NCI-H2227 treated with DMSO at 0.1 percent for 48 hours (cell line): ENCODE measurements at regions not wholly inside any gene's neighbourhood (a gene's known extent, or its start where the extent isn't known, plus 50 kb on each side); places are given as distances from the start of the nearest gene placed in this dataset.

Experiments
- DNase-seq: peaks from one replicate; lab custom pipeline; 2025; lab: John Stamatoyannopoulos, UW

DNA sequence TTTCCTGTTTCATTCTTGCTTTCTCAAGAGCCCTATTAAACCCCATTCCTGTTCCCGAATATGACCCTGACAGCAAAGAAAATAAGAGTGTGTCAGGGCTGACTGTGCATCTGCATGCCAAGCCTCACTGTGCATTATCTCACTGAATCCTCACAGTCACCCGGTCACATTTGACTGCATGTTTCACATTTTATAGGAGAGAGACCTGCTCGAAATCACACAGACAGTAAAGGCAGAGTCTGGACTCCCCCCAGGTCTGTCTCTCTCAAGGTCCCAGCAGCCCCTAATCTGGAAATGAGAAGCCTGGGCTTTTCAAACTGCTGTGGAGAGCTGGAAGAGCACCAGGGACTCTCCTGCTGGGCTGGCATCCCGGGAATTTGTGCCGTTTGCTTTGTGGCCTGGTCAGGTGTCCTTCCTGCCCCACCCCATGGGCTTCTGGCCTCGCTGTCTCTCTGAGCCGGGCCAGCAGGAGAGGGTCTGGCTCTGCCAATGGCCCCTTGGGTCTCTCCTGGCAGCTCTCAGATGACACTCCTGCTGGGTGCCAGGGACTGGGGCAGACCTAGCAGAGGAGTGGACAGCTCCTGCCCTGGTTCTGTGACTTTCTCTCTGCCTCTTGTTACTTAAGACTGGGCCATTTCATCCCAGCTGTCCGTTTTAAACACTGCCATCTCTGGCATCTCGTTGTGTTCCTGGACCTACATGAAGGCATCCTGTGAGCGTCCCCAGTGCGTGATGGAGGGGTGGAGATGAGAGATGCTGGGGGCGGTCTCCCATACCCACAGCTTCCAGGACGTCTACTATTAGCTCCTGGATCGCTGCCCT lies 173.6 kb downstream of the ARHGAP12 start:
- DNase-seq = no peak

DNA sequence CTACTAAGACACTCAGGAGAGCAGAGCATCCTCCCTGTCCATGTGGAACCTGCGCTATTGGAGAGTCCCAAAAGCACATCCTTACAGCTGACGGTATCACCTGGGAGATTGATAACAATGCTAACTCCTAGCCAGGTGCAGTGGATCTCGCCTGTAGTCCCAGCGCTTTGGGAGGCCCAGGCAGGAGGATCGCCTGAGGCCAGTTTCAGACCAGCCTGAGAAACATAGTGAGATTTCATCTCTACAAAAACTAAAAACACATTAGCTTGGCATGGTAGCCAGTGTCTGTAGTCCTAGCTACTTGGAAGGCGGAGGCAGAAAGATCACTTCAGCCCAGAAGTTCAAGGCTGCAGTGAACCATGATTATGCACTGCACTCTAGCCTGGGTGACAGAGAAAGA lies 174.9 kb downstream of the ARHGAP12 start:
- DNase-seq = no peak

DNA sequence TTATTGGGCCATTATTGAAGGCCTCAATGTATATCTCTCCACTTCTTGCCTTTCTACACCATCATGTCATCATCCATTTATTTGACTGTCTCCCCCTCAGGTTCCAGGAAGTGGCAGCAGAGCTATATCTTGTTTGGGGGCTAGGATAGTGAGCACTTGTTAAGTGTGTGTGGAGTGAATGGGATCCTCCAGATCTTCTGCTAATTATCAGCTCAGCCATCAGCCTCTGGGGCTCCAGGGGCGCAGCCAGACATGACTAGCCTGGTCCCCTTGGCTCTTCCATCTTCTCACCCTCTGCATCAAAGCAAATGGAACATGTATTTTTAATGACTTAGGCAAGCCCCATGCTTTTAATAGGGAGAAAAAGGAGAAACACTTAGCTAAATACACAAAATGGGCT lies 176.5 kb downstream of the ARHGAP12 start:
- no peak for DNase-seq

DNA sequence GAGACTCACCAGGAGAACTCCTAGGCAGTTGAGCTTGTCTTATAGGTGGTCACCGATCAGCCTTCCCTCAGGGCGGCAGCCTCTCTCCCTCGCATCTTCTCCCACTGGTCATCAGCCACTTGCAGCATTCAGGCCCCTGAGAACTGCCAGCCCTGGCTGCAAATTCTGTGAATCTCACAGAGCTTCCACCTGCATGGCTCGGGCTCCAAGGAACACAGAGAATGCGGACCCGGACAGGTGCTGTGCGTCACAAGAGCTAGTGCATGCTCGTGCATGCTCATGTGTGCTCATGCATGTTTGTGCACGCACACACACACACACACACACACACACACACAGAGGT lies 176.9 kb downstream of the ARHGAP12 start:
- no peak for DNase-seq

DNA sequence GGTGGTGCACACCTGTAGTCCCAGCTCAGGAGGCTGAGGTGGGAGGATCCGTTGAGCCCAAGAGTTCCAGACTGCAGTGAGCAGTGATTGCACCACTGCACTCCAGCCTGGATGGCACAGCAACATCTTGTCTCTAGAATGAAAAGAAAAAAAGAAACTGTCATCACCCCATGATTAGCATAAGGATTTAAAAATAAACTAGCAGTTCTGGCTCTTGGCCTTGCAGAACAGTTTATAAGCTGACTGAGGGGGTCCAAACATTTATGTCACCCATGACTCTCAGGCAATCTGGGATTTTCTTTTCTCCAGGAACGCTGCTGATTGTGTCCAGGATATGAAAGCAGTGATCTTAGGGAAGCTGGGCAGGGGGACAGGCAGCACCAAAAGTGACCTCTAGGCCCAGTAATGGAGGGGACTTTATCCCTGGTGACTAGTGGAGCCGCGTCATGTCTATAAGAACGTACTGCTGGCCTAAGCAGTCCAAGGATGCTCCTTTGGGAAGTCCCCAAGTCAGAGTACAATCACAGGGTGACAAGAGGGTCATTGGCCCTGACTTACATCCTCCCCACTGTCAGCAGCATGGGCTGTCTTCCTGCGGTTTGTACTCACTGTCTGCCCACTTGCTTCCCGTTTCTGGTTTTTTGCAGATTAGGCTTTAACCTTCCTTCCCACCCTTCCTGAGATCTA lies 177.4 kb downstream of the ARHGAP12 start:
- DNase-seq = no peak

DNA sequence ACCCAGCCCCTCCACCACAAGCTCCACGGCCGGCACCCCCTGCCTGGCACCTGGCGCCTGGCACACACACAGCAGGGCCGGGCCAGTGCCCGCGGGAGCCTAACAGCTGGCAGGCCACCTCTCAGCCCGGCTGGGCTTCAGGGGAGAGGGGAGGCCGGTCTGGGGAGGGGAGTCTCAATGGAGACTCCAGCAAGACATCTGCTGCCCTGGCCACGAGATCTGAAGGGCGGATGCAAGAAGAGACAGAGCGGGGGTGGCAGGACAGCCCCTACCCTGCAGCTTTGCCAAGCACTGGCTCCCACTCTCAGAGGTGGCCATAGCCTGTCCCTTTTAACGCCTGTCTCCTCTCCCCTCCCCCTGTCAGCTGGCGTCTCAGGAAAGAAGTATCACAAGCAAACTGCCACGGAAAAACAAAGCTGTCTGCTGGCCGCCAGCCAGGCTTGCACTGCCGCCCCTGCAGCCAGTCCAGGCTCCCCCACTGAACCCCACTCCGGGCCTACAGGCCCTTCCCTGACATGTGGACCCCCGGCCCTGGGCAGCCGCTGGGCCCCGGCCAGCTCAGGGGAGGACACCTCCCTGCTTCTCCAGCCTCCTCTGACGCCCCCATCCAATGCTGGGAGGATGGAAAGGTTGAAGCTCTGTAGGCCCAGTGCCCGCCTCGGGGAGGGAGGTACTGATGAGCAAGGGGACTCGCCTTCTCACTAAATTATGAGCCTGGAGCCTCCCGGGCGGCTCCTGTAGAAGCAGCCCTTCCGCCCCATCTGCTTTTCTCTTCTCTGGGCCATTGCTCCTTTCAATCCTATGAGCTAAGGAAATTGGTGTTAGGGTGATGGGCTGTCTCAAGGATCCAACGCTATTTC lies 178.4 kb downstream of the ARHGAP12 start:
- DNase-seq = no peak

DNA sequence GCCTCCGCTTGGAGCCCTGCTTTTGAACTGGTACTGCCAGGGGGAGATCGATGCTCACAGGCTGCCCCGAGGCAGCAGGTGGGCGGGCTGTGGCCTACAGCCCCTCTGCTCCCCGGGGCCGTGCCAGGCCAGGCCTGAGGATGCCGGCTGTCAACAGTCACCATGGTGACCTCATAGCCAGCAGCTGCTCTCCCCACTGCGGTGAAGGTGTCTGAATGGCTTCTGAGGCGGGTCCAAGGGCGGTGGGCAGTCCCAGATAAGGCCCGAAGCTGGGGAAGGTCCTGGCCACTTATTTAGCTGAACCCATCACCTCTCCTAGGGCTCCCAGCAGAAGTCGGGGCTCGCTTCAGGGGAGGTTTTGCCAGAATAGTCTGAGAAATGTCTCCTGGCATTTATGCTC lies 179.3 kb downstream of the ARHGAP12 start:
- DNase-seq = no peak

GRCh38 chr10:31745612-31746376 lies 182.8 kb downstream of the ARHGAP12 start:
- DNase-seq = no peak

DNA sequence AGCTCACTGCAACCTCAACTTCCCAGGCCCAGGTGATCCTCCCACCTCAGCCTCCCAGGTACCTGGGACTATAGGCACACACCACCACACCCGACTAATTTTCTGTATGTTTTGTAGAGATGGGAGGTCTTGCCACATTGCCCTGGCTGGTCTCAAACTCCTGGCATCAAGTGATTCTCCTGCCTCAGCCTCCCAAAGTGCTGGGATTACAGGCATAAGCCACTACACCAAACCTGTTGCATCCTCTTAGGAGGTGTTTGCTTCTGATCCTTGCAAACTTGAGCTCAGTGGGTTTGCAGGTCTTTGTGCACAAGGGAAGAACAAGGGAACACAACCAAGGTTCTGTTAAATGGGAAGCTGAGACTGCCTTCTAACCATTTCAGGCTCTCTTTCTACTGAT lies 184.6 kb downstream of the ARHGAP12 start:
- DNase-seq = no peak

DNA sequence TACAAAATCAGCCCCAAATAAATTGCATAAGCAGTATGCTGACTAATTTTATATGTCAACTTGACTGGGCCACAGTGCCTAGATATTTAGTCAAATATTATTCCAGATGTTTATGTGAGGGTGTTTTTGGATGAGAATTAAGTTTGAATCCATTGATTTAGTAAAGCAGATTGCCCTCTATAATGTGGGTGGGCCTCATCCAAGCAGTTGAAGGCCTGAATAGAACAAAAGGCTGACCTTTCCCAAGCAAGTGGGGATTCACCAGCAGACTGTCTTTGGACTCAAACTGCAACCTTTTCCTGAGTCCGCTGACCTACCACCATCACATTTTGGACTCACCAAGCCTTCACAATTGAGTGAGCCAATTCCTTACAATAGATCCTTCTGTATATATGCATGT lies 186.4 kb downstream of the ARHGAP12 start:
- no peak for DNase-seq

DNA sequence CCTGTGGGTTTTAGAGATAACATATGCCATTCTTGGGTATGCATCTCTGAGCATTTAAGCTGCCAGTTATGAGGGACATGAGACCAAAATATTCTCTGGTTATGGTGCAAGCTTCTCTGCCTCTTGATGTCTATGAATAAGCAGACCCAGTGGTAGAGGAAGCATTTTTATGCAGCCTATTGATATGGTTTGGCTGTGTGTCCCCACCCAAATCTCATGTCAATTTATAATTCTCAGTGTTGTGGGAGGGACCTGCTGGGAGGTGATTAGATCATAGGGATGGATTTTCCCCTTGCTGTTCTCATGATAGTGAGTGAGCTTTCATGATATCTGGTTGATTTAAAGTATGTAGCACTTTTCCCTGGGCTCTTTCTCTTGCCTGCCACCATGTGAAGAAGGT lies 187.2 kb downstream of the ARHGAP12 start:
- DNase-seq = no peak

GRCh38 chr10:31739711-31740110 lies 188.9 kb downstream of the ARHGAP12 start:
- no peak for DNase-seq

DNA sequence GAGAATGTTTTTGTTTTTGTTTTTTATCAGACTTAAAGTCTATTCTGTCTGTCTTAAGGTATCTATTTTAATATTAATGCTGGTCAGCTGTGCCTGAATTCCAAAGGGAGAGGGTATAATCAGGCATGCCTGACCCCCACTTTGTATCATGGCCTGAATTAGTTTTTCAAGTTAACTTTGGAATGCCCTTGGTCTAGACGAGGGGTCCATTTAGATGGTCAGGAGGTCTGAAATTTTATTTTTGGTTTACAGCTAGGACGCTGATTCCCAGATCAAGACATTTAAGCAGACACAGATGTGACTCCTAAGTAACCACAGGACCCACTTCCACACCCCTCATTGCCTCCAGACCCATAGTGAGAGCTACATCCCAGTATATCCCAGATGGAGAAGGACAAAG lies 189.5 kb downstream of the ARHGAP12 start:
- no peak for DNase-seq

- DNase-seq = no peak
These were observed 196.9 kb downstream of the ARHGAP12 start for GRCh38 chr10:31731711-31732110.

- no peak for DNase-seq
These were observed 197.9 kb downstream of the ARHGAP12 start for GRCh38 chr10:31730776-31731175.

DNA sequence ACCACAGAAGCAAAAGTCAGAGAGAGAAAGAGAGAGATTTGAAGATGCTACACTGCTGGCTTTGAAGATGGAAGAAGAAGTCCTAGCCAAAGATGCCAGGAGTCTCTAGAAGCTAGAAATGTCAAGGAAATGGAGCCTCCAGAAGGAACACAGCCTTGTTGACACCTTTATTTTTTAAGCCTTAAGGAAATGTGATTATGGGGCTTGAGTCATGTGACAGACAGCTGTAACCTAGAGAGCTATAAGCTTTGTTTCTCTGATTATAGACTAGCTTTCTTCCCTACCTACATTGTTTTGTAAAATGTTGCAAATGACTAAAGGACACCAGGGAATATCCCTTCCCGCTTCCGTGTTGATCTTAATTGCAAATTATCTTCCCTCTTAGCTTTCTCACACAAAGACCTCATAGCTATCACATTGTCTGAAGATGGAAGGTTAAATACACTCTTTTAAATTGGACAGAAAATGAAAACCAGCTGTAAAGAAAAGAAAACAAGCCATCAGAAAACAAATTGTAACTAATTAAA lies 199.9 kb downstream of the ARHGAP12 start:
- DNase-seq = no peak

- DNase-seq = no peak
These were observed 203.2 kb downstream of the ARHGAP12 start for GRCh38 chr10:31725436-31725835.

DNA sequence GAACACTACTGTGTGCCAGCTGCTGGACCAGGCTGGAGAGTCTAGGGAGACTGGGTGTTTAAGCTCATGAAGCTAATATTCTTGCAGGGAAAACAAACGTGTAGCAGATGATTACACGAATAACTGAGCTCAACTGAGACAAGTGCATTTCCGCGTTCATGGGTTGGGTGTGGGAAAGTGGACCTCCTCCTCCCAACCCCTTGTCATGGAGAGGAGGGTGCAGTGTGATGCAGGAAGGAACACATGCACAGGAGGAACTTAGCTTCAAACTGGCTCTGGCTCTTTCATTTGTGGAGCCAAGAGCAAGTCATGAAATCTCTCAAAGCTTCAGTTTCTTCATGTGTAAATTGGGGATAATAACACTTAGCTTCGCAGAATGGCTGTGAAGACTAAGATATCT lies 204.3 kb downstream of the ARHGAP12 start:
- no peak for DNase-seq

DNA sequence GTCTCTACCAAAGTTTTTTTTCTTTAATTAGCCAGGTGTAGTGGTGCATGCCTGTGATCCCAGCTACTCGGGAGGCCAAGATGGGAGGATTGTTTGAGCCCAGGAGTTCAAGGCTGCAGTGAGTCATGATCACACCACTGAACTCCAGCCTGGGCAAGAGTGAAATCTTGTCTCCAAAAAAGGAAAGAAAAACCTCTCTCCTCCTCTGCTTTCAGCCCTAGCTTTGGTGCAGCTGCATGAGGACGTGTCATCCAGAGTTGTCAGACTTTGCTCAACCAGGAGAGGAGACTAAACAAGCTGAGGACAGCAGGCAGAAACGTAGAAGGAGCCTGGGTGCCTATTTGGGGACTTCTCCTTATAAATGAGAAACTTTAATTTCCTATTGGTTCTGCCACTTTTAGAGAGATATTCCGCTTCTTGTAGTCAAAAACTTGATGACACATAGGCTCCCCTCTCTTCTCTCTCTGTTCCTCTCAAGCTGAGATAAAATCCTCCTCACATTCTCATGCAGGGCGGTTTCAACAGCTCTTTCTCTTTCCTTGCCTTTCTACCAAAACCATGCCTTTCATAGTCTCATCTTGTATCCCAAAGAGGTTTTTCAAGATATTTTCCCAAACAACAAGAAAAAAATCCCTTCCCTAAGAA lies 205.4 kb downstream of the ARHGAP12 start:
- no peak for DNase-seq

DNA sequence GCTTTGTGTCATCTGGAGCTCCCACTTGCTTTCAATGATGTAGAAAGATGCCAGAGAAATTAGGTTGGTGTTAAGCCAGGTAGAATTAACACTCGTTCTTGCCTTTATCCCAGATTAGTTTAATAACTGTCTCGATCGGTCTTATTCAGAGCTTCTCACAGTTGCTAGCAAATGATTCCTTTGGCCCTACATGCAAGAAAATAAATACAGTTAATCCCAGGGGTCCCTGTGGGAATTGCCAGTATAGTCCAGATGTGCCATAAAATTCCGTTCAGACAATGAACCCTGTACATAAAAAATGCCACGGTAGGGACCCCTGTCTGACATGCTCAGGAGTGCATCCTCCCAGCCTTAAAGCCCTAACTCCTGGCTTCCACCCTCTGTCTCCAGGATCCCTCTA lies 207.5 kb downstream of the ARHGAP12 start:
- DNase-seq = no peak

- DNase-seq = no peak
These were observed 208.1 kb downstream of the ARHGAP12 start for GRCh38 chr10:31720546-31720945.
